GM18870 (cell line): ENCODE measurements at regions not wholly inside any gene's neighbourhood (a gene's known extent, or its start where the extent isn't known, plus 50 kb on each side); places are given as distances from the start of the nearest gene placed in this dataset.
"Not testable (repeated sequence)": the region's sequence is repeated elsewhere in the genome, so short reads cannot be mapped to it uniquely, and the experiment has no call there.

Experiments
- ATAC-seq: cut with Tn5 transposase; IDR thresholded peaks from one replicate; pipeline ENCODE4 v1.9.1; 2021; ENCODE audit warnings: moderate library complexity; ENCODE audit not compliant: unreplicated experiment

DNA sequence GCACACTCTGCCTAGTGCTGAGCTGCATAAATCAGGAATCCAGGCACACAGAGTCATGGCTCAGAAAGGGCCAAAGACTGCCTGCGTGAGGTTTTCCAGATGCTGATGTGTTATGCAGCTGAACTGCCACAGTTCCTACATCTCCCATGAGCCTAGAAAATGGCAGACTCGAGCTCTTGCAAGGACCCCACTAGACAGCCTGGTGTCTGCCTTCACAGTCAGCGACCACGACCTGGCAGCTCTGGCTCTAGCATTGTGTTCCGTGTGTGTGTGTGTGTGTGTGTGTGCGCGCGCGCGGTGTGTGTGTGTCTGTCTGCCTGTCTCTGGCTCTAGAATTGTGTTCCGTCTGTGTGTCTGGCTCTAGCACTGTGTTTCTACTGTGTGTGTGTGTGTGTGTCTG, 203.6 kb upstream of the AGTR2 start:
- no peak for ATAC-seq

DNA sequence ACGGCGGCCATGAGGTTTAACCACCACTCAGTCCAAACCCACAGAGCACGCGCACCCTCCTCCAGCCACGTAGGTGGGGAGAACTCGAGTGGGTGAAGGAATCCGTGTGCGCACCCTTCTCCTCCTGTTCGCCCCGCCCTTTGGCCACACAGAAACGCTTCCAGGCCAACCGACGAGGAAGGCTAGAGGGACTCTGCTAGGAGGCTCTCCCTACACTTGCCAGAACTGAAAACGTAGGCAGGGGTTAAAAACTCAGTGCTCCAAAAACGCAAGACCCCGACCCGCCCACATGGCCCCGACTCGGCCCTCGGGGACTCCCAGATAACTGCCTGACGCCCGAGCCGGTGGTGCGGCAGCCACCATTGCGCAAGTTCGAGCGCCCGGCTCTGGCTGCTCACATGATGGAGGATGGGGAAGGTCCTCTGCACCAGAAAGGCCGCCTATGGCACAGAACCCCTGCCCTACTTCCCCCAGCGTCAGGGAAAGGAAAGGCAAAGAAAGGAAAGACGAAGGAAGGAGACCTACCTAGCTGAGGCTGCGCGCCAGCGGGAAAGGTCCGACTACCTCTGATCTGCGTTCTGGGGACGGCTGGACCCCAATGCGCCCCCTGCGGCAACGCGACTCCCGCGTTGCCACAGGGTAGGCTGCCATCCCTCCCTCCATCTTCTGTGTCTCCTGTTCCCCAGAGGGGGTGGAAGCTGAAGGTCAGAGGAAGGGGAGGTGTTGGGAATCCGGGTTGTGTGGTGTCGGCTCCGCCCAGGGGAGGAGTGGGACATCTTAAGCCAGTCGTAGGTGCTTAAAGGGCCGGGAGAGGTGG, 201.9 kb upstream of the AGTR2 start:
- peak; percentile 73 for ATAC-seq

DNA sequence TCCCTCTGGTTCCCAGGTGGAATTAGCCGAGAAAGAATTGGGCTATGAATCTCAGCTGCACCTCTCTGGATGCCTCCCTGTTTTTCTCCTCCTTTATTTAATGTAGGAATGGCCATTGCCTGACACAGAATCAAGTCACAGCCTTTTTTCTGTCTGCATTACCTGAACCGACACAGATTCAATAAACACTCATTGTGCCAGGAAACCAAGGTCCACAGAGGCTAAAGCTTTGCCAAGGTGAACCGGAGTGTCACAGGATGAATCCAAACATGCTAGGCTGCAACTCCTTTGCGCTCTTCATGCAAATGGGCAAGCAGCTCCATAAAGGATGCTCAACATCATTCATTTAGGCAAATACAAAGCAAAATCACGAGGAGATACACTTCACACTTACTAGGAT, 199.8 kb upstream of the AGTR2 start:
- ATAC-seq = no peak

GRCh38 chrX:115972717-115973116, 197.8 kb upstream of the AGTR2 start:
- no peak for ATAC-seq

- ATAC-seq = no peak
Measured at GRCh38 chrX:115978068-115978467, 192.5 kb upstream of the AGTR2 start.

DNA sequence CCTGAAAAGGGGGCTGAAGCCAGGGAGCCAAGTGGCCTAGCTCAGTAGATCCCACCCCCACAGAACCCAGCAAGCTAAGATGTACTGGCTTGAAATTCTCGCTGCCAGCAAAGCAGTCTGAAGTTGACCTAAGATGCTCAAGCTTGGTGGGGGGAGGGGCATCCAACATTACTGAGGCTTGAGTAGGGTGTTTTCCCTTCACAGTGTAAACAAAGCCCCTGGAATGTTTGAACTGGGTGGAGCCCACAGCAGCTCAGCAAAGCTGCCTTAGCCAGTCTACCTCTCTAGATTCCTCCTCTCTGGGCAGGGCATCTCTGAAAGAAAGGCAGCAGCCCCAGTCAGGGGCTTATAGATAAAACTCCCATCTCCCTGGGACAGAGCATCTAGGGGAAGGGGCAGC, 187.4 kb upstream of the AGTR2 start:
- not testable (repeated sequence) for ATAC-seq

DNA sequence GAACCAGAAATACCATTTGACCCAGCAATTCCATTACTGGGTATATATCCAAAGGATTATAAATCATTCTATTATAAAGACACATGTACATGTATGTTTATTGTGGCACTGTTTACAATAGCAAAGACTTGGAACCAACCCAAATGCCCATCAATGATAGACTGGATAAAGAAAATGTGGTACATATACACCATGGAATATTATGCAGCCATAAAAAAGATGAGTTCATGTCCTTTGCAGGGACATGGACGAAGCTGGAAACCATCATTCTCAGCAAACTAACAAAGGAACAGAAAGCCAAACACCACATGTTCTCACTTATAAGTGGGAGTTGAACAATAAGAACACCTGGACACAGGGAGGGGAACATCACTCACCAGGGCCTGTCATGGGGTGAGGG, 183.1 kb upstream of the AGTR2 start:
- not testable (repeated sequence) for ATAC-seq

DNA sequence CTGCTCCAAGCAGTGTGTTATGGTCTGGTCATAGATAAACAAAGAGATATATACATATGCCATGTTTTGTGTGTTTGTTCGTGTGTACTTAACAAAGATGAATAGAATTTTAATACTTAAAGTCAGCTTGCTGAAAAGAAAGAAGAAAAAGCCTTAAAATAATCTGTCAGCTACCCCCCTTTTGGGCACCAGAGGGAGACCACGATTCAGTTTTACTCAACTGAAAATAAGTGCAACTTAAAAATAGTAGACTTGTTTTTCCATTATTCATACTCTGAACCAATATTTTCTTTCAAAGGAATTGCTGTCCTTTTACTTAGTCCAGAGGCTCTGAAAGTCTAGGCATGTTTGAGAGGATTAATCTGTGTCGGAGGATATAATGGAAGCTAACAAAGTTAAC, 181.7 kb upstream of the AGTR2 start:
- ATAC-seq = no peak

GRCh38 chrX:115989686-115990085, 180.9 kb upstream of the AGTR2 start:
- ATAC-seq = no peak

DNA sequence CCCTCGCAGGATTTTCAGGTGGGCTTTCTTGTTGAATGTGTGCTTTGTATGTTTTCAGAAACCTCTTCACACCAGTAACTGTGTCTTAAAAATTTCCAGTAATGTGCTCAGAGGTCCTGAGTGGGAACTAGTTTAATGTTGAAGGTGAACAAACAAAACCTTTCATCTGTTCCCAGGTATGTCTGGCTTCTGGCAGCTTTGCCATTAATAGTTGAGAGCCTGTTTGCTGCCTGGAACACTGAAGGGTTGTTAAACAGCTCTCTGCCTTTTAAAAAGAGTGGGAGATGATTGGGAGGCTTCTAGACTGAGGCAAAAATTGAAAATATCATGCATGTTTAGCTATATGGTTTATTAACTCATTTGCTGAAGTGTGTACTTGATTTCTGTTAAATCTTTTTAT, 161.2 kb upstream of the AGTR2 start:
- peak; percentile 0 for ATAC-seq

- peak; percentile 85 for ATAC-seq
Measured at GRCh38 chrX:116009861-116010710, 160.5 kb upstream of the AGTR2 start.

DNA sequence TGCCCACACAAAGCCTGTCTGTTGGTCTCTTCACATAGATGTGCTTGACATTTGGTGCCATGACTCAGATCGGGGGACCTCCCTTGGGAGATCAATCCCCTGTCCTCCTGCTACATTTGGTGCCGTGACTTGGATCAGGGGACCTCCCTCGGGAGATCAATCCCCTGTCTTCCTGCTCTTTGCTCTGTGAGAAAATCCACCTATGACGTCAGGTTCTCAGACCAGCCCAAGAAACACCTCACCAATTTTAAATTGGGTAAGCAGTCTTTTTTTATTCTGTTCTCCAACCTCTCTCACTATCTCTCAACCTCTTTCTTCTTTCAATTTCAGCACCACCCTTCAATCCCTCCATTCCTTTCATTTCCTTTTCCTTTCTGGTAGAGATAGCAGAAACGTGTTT, 159.6 kb upstream of the AGTR2 start:
- no peak for ATAC-seq

DNA sequence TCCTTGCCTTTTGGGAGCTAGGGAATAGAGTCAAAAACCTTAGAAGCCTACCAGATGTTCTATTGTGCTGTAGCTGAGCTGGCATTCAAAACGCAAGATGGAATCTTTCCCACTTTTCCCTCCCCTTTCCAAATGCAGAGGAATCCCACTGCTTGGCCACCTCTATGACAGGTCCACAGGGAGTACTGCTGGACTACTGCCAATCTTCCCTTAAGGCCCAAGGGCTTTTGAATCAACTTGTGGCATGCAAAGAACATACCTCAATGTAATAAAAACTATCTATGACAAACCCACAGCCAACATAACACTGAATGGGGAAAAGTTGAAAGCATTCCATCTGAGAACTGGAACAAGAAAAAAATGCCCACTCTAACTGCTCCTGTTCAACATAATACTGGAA, 139.2 kb upstream of the AGTR2 start:
- no peak for ATAC-seq
